AG10803 (cell line): ENCODE measurements at regions not wholly inside any gene's neighbourhood (a gene's known extent, or its start where the extent isn't known, plus 50 kb on each side); places are given as distances from the start of the nearest gene placed in this dataset.

Experiments used
- DNase-seq: peaks from one replicate; pipeline ENCODE4 v3.0.0; 2010; ENCODE audit warnings: low read depth
- H3K4me3 ChIP-seq: 2 replicates; pipeline ENCODE4 v1.5.1; 2011; ENCODE audit warnings: mild to moderate bottlenecking, low read length, control low read depth
- TF ChIP-seq, protein P1 (sequence below): conservative IDR thresholded peaks from 2 replicates; pipeline ENCODE4 v1.5.1; 2011; ENCODE audit warnings: mild to moderate bottlenecking, low read length, control low read depth, inconsistent platforms

DNA sequence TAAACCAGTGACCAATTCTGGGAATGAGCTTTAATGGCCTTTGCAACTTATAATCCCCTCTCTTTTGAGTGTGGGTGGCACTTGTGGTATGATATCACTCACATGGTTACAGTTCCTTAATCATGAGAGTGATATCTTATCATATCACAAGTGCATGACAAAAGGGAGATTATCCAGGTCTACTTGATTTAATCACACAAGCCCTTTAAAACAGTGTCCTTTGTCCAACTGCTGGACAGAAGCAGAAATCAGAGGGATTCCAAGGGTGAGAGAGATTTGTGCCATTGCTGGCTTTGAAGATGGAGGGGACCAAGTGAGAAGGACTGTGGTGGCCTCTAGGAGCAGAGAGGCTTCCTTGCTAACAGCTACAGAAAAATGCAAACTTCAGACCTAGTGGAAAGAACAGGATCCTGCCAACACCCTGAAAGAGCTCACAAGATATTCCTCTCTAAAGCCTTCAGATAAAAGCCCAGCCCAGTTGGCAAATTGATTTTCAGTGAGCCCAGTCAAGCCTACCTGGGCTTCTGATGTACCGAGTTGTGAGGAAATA lies 279.0 kb upstream of the TLE4 start:
- H3K4me3 ChIP-seq = no peak overlapping the region
- TF ChIP-seq, protein P1, sequence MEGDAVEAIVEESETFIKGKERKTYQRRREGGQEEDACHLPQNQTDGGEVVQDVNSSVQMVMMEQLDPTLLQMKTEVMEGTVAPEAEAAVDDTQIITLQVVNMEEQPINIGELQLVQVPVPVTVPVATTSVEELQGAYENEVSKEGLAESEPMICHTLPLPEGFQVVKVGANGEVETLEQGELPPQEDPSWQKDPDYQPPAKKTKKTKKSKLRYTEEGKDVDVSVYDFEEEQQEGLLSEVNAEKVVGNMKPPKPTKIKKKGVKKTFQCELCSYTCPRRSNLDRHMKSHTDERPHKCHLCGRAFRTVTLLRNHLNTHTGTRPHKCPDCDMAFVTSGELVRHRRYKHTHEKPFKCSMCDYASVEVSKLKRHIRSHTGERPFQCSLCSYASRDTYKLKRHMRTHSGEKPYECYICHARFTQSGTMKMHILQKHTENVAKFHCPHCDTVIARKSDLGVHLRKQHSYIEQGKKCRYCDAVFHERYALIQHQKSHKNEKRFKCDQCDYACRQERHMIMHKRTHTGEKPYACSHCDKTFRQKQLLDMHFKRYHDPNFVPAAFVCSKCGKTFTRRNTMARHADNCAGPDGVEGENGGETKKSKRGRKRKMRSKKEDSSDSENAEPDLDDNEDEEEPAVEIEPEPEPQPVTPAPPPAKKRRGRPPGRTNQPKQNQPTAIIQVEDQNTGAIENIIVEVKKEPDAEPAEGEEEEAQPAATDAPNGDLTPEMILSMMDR = no peak
- DNase-seq = no peak

DNA sequence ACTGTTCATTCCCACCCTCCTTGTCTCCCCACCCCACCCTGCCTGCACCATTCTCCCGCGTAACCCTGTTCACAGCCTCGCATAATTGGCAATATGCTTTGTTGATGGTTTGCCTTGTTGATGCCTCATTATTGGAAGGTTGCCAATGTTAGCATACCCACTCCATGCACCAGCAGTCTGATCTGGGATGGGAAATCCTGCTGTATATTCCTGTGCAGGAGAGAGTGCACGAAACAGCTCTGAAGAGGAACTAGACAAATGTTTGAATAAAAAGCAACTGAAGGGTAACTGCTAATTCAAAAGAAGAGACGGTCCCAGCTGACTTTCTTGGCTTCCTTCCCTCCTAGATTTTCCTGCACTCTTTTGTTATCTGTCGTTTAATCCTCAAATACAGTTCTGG lies 271.7 kb upstream of the TLE4 start:
- no peak for DNase-seq

DNA sequence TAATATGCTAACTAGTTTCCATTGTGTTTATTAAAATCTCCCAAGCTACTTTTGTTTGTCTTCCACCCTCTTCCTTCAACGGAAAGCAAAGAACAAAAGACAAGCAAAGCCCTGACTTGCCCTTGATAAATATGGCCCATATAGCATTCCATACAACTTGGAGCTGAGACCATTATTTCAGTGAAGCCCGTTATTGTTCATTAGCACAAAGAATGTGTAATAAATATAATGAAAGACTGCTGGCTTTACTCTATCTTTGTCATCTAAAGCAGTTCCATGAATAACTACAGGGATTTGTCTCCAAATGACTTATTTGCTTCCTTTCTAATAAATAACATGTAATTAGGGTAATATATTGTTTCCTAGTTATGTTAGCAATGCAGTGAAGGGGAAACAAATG lies 270.7 kb upstream of the TLE4 start:
- no peak overlapping the region for H3K4me3 ChIP-seq
- TF ChIP-seq, protein P1 = no peak
- DNase-seq = no peak

More for the DNA sequence above, 271.7 kb upstream of the TLE4 start:
- H3K4me3 ChIP-seq = no peak overlapping the region
- TF ChIP-seq, protein P1 = no peak

DNA sequence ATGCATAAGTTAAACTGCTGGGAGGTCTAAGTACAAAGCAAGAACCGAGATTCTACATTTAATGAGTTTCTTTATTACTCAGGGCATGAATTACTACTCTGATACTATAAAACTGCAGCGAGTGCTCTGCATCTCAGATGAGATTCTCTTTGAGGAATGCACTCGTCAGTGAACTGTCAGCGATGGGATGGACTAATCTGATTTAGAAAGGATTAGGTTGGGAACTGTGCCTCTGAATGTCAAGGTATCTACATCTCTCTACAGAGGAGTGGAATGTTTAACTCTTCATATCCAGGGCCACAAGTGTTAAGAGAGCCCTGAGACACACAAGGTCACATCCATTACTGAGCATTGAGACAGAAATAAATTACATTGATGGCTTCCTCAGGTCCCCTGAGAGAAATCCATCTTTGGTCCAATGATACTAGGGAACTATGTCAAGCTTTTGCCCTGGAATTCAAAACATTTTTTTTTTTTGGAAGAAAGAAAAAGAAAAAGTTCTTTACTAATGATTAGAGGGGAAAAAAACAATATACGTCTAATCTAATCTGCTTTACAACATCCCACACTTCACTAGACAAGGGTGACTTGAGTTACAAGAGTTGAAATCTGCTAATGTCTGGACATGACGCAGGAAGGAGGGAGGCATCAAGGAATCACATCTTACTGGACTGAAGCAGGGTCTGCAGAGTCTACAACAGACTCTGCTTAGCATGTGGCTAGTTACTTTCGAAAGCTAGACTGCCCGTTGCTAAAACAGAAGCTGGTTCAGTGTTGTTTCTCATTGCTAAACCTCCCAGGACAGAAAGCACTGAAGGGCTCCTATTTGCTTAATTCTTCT lies 270.0 kb upstream of the TLE4 start:
- no peak overlapping the region for H3K4me3 ChIP-seq
- DNase-seq = peak; percentile 32
- TF ChIP-seq, protein P1 = no peak

DNA sequence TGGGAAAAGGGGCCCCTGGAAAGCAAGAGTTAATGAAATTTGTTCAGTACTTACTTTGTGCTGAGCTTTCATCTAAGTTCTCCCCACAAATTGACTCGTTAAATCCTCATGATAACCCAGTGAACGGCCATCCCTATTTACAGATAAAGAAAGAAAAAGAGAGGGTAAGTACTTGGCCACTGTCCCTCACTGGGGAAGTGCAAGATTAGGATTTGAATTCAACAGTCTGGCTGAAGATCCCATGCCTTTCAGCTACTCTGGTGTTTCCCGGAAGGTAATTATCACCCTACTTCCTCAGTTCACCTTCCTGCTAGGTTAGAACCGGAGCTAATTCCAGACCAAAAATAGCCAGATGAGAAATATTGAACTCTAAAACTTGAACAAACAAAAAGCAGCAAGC lies 269.2 kb upstream of the TLE4 start:
- no peak for DNase-seq
- TF ChIP-seq, protein P1 = no peak
- H3K4me3 ChIP-seq = no peak overlapping the region

DNA sequence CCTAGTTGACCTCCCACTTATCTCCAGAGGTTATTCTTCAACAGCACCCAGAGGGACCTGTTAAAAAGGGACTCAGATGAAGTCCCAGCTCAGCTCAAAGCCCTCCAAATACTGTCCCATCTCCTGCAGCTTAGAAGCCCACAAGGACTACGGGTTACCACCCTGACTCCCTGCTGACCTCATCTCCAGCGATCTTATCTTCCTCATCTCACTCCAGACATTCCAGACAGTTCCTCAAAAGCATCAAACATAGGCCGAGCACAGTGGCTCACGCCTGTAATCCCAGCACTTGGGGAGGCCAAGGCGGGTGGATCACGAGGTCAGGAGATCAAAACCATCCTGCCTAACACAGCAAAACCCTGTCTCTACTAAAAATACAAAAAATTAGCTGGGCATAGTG lies 263.8 kb upstream of the TLE4 start:
- H3K4me3 ChIP-seq = no peak overlapping the region
- no peak for DNase-seq
- TF ChIP-seq, protein P1 = no peak

DNA sequence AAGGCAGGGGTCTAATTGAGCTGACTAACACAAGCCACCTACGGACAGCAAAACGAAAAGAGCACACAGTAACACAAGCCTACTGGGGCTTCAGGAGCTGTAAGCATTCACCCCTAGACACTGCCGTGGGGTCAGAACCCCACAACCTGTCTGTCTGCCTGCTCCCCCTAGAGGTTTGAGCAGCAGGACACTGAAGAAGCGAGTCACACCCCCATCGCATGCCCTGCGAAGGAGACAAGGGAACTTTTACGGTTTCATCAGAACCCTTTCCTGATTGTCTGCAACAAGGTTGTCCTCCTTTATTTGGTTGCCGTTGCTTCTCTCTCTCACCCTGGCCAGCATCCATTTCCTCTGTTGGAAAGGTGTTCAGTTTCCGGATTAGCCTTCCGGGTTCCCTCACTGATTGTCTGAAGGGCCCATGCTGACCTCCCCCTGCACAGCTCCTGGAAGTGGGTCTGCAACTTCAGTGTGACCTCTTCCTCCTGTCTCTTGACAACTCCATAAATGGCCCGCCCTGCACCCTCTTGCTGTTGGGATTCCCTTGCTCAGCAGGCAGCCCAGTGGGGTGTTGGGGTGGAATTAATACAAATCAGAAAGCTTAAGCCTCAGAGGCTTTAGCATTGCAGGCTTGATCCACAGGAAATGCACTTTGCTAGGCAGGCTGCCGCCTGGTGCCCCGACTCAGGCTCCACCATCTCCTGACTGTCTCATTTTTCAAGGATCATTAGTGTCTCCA lies 258.9 kb upstream of the TLE4 start:
- no peak overlapping the region for H3K4me3 ChIP-seq
- TF ChIP-seq, protein P1 = no peak
- no peak for DNase-seq
